ENCODE measurements at regions not wholly inside any gene's neighbourhood (a gene's known extent, or its start where the extent isn't known, plus 50 kb on each side); places are given as distances from the start of the nearest gene placed in this dataset.
"Not testable (repeated sequence)": the region's sequence is repeated elsewhere in the genome, so short reads cannot be mapped to it uniquely, and the experiment has no call there.

DNA sequence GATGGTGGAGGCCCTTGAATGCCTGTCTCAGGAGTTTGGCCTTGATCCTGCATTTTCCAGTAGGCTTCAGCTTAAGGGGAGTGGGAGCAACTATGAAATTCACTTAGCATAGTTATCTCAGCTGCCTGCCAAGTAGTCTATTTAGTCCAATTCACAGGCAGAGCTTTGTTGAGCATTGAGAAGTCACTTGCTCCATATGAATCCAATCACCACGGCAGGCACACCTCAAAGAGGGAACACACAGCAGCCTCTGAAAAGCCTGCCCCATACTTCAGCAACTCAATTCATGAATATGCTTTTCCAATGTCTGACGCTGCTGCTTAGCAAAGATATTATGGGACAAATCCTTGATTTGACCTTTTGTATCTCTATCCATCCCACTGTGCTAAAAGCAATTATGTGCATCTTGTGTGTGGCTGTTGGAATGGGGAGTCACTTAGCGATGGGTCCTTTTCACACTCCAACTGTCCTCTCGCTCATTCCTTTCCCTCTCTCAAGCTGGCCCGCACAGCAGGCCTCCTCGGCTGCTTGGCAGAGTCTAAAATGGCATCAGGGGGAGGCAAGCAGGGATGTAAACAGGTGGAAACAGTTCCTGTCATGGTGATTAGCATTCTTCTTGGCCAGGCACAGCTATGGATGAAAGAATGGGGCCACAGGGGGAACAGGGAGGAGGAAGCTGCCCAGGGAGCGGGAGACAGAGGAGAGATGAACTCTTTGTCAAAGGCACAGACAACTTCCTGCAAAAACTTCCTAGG is 56.0 kb upstream of the LRPPRC start:
- DNase-seq = peak in 1 of 2 experiments; percentile 43

DNA sequence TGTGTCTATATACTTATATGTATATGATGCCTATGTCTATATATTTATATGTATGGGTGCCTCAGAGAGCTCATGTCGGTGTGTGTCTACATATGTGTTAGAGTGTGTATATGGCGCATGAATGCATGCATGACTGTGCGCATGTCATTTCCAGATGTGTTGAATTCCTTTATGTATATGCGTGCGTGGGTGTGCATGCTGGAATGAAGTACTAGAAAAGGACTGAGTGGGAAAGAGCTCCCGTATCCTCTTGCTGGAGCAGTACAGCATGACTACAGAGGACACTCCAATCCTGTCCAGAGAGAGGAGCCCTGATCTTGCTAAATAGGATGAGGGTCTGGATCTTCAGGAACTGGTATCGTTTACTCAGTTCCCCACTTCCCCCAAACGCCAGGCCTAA is 56.8 kb upstream of the LRPPRC start:
- no peak for DNase-seq

DNA sequence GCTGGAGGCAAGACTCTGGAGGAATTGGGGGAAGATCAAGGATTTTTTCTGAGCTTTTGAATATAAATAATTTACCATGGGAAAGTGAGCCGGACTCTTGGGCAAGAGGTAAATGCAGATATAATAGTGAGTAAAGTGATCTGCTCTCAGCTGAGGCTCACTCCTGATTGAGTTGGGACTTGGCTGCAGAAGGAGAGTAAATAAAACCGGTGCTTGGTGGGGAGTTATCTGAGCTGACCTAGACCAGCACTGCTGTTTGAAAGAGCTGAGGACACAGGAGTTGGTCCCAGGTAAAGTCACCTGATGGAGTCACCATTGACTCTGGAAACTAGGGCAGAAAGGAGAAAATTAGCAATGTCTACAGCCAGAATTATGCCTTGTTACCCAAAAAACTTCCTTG is 57.3 kb upstream of the LRPPRC start:
- DNase-seq = no peak

GRCh38 chr2:44053456-44053855 is 57.7 kb upstream of the LRPPRC start:
- DNase-seq = no peak

GRCh38 chr2:44055229-44055628 is 59.4 kb upstream of the LRPPRC start:
- no peak for DNase-seq

GRCh38 chr2:44055664-44056063 is 59.9 kb upstream of the LRPPRC start:
- DNase-seq = no peak

- DNase-seq = no peak
Observed at GRCh38 chr2:44056947-44057346, 61.2 kb upstream of the LRPPRC start.

DNA sequence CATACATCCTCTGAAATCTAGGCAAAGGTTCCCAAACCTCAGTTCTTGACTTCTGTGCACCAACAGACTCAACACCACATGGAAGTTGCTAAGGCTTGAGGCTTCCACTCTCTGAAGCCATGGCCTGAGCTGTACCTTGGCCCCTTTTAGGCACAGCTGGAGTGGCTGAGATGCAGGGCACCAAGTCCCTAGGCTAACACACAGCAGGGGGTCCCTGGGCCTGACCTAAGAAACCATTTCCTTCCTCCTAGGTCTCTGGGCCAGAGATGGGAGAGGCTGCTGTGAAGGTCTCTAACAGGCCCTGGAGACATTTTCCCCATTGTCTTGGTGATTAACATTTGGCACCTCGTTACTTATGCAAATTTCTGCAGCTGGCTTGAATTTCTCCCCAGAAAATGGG is 64.5 kb upstream of the LRPPRC start:
- DNase-seq = not testable (repeated sequence)

DNA sequence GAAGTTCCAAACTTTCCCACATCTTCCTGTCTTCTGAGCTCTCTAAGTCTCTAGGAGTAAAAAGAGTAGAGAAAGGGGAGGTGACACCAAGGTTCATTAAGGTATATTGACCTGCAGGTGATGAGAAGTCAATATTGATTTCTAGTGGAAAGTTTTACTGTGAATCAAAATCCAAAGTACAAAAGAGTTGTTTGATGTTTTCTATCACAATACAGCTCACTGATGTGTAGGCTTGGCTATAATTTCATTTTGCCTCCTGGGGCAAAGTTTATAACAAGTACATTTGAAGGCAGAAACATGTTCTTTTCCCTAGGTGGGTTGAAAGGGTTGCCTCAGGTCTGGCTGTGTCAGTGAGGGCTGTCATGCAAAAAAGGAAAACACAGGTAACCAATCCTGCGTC is 65.2 kb upstream of the LRPPRC start:
- DNase-seq = no peak

- DNase-seq = no peak
Observed at GRCh38 chr2:44061469-44061868, 65.7 kb upstream of the LRPPRC start.

GRCh38 chr2:44061876-44062275 is 66.1 kb upstream of the LRPPRC start:
- no peak for DNase-seq

- no peak for DNase-seq
Observed at GRCh38 chr2:44063033-44063432, 67.2 kb upstream of the LRPPRC start.

DNA sequence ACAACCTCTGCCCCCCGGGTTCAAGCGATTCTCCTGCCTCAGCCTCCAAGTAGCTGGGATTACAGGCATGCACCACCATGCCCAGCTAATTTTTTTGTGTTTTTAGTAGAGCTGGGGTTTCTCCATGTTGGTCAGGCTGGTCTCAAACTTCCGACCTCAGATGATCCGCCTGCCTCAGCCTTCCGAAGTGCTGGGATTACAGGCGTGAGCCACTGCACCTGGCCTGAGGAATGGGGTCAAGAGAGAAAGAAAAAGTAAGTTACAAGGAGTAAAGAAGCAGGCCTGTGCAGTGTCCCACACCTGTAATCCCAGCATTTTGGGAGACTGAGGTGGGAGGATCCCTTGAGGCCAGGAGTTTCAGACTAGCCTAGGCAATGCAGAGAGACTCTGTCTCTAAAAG is 68.5 kb upstream of the LRPPRC start:
- not testable (repeated sequence) for DNase-seq

DNA sequence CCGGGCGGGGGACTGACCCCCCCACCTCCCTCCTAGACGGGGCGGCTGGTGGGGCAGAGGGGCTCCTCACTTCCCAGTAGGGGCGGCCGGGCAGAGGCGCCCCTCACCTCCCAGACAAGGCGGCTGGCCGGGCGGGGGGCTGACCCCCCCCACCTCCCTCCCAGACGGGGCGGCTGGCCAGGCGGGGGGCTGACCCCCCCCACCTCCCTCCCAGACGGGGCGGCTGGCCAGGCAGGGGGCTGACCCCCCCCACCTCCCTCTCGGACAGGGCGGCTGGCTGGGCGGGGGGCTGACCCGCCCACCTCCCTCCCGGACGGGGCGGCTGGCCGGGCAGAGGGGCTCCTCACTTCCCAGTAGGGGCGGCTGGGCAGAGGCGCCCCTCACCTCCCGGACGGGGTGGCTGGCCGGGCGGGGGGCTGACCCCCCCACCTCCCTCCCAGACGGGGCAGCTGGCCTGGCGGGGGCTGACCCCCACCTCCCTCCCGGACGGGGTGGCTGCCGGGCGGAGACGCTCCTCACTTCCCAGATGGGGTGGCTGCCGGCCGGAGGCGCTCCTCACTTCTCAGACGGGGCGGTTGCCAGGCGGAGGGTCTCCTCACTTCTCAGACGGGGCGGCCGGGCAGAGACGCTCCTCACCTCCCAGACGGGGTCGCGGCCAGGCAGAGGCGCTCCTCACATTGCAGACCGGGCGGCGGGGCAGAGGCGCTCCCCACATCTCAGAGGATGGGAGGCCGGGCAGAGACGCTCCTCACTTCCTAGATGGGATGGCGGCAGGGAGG is 71.4 kb upstream of the LRPPRC start:
- DNase-seq = not testable (repeated sequence)

- DNase-seq = not testable (repeated sequence)
Observed at GRCh38 chr2:44067791-44068181, 72.0 kb upstream of the LRPPRC start.

DNA sequence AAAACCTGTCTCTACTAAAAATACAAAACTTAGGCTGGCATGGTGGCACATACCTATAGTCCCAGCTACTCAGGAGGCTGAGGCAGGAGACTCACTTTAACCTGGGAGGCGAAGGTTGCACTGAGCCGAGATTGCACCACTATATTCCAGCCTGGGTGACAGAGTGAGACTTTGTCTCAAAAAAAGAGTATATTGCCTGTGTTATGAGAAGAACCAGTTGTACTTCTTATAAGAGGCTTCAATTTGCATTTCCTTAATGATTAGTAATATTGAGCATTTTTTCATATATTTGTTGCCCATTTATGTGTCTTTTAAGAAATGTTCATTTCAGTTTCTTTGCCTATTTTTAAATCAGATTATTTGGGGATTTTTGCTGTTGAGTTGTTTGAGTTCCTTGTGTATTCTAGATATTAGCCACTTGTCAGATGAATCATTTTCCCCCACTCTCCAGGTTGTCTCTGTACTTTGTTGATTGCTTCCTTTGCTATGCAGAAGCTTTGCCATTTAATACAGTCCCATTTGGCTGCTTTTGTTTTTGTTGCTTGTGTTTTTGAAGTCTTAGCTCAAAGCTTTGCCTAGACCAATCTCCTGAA is 75.8 kb upstream of the LRPPRC start:
- DNase-seq = no peak

DNA sequence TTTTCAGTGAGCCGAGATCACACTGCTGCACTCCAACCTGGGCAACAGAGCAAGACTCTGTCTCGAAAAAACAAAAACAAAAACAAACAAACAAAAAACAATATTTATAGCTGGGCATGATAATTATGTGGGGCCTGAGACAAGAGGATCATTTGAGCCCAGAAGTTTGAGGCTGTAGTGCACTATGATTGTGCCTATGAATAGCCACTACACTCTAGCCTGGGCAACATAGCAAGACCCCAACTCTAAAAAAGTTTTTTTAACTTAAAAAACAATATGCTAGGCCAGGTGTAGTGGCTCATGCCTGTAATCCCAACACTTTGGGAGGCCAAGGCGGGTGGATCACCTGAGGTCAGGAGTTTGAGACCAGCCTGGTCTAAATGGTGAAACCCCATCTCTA is 77.9 kb upstream of the LRPPRC start:
- DNase-seq = not testable (repeated sequence)

- DNase-seq = not testable (repeated sequence)
Observed at GRCh38 chr2:44074795-44075194, 79.0 kb upstream of the LRPPRC start.

GRCh38 chr2:44075541-44075940 is 79.8 kb upstream of the LRPPRC start:
- peak; percentile 51 to 81 for DNase-seq

DNA sequence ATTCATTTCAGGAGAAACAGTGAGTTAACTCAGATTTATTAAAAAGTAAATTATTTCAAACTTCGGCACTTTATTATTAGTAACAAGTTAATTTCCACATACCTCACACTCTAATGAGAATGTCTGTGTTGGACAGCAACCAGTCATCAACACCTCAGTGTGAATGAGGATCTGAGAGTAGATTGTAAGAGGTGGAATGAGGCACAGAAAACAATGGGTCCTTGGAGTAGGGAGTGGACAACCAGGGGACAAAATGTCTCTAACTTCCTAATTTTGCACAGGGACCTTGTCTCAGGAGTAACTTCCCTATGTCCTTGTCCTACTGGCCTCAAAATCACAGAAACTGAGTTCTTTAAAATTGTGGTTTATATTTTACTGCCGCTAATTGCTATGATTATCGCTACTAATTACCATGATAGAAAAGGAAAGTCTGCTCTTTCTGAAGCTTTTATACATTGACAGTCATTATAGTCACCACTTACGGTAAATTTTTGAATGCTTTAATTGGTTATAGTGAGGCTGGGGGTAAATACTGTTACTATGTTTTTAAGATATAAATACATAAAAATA is 82.2 kb upstream of the LRPPRC start:
- DNase-seq = no peak

- no peak for DNase-seq
Observed at GRCh38 chr2:44079686-44080085, 83.9 kb upstream of the LRPPRC start.

DNA sequence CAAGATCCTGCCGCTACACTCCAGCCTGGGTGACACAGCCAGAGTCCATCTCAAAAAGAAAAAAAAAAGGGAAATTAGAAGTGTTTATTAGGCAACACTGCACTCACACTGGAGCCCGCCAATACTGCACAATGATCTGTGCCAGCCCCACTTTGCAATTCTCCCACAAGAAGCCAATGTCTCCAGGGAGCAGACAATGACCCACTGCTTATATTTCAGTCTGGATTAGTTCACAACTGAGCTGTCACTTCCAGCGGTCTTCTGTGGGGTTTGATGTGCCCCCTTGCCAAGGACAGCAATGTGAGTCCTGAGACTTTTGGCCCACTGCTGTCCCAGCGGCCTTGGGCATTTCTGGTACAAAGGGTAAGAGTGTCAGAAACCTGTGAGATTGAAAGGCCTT is 85.6 kb upstream of the PPM1B start:
- no peak for DNase-seq

- no peak for DNase-seq
Observed at GRCh38 chr2:44084850-44085249, 83.8 kb upstream of the PPM1B start.

- no peak for DNase-seq
Observed at GRCh38 chr2:44086629-44087028, 82.0 kb upstream of the PPM1B start.
